ENCODE measurements at regions not wholly inside any gene's neighbourhood (a gene's known extent, or its start where the extent isn't known, plus 50 kb on each side); places are given as distances from the start of the nearest gene placed in this dataset.
"Not testable (repeated sequence)": the region's sequence is repeated elsewhere in the genome, so short reads cannot be mapped to it uniquely, and the experiment has no call there.

GRCh38 chr3:106522397-106522796, 653.6 kb upstream of the CBLB start:
- H3K4me1 ChIP-seq: no peaks in the 10 kb centered on the region
- H3K4me3 ChIP-seq: no peak overlapping the region
- no peaks in the 10 kb centered on the region for H3K27me3 ChIP-seq
- no peaks in the 10 kb centered on the region for H3K9me3 ChIP-seq
- no peak for DNase-seq
- no peak overlapping the region for H3K27ac ChIP-seq
- TF ChIP-seq, protein P1, sequence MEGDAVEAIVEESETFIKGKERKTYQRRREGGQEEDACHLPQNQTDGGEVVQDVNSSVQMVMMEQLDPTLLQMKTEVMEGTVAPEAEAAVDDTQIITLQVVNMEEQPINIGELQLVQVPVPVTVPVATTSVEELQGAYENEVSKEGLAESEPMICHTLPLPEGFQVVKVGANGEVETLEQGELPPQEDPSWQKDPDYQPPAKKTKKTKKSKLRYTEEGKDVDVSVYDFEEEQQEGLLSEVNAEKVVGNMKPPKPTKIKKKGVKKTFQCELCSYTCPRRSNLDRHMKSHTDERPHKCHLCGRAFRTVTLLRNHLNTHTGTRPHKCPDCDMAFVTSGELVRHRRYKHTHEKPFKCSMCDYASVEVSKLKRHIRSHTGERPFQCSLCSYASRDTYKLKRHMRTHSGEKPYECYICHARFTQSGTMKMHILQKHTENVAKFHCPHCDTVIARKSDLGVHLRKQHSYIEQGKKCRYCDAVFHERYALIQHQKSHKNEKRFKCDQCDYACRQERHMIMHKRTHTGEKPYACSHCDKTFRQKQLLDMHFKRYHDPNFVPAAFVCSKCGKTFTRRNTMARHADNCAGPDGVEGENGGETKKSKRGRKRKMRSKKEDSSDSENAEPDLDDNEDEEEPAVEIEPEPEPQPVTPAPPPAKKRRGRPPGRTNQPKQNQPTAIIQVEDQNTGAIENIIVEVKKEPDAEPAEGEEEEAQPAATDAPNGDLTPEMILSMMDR (IDR thresholded peaks at IDR 0.05): no peak
- H3K36me3 ChIP-seq: no peaks in the 10 kb centered on the region
- intact Hi-C loops (cut with DNase I; ENCODE audit: low total_unique reads): no loop called here

- no peaks in the 10 kb centered on the region for H3K27me3 ChIP-seq
- TF ChIP-seq, protein P1 (IDR thresholded peaks at IDR 0.05): no peak
- intact Hi-C loops (cut with DNase I; ENCODE audit: low total_unique reads): no loop called here
- no peaks in the 10 kb centered on the region for H3K4me1 ChIP-seq
- no peak overlapping the region for H3K4me3 ChIP-seq
- H3K27ac ChIP-seq: no peak overlapping the region
- H3K9me3 ChIP-seq: peaks cover 0 to 6% (median 0%) of the 10 kb centered on the region in 3 donors
- no peaks in the 10 kb centered on the region for H3K36me3 ChIP-seq
- no peak for DNase-seq
These were observed 660.1 kb upstream of the CBLB start for GRCh38 chr3:106528932-106529331.

GRCh38 chr3:106529738-106530137, 660.9 kb upstream of the CBLB start:
- no peak for DNase-seq
- Histone ChIP-seq H3K36me3 (no peaks in the 10 kb centered on the region), H3K27ac (no peak overlapping the region), H3K4me3 (no peak overlapping the region), H3K9me3 (peaks cover 0 to 14% (median 0%) of the 10 kb centered on the region in 3 donors), H3K4me1 (no peaks in the 10 kb centered on the region), H3K27me3 (no peaks in the 10 kb centered on the region)
- intact Hi-C loops (cut with DNase I; ENCODE audit: low total_unique reads): no loop called here
- TF ChIP-seq, protein P1 (IDR thresholded peaks at IDR 0.05): no peak

DNA sequence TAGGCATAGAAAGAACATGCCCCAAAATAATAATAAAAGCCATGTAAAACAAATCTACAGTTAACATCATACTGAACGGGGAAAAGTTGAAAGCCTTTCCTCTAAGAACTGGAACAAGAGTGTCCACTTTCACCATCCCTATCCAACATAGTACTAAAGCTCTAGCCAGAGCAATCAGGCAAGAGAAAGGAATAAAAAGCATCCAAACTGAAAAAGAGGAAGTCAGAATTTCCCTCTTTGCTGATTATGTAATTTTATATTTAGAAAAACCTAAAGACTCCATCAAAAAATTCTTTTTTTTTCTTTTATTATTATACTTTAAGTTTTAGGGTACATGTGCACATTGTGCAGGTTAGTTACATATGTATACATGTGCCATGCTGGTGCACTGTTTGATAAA, 661.6 kb upstream of the CBLB start:
- intact Hi-C loops (cut with DNase I; ENCODE audit: low total_unique reads): no loop called here
- Histone ChIP-seq H3K4me3 (no peak overlapping the region), H3K36me3 (no peaks in the 10 kb centered on the region), H3K9me3 (peaks cover 0 to 14% (median 0%) of the 10 kb centered on the region in 3 donors), H3K27ac (no peak overlapping the region), H3K4me1 (no peaks in the 10 kb centered on the region), H3K27me3 (no peaks in the 10 kb centered on the region)
- TF ChIP-seq, protein P1 (IDR thresholded peaks at IDR 0.05): no peak
- no peak for DNase-seq

GRCh38 chr3:106531771-106532329, 663.0 kb upstream of the CBLB start:
- DNase-seq; intact Hi-C loops (cut with DNase I; ENCODE audit: low total_unique reads); H3K4me3 ChIP-seq; H3K4me1 ChIP-seq; H3K36me3 ChIP-seq; H3K27me3 ChIP-seq; H3K27ac ChIP-seq: not testable (repeated sequence)
- H3K9me3 ChIP-seq: peaks cover 0 to 14% (median 0%) of the 10 kb centered on the region in 3 donors

DNA sequence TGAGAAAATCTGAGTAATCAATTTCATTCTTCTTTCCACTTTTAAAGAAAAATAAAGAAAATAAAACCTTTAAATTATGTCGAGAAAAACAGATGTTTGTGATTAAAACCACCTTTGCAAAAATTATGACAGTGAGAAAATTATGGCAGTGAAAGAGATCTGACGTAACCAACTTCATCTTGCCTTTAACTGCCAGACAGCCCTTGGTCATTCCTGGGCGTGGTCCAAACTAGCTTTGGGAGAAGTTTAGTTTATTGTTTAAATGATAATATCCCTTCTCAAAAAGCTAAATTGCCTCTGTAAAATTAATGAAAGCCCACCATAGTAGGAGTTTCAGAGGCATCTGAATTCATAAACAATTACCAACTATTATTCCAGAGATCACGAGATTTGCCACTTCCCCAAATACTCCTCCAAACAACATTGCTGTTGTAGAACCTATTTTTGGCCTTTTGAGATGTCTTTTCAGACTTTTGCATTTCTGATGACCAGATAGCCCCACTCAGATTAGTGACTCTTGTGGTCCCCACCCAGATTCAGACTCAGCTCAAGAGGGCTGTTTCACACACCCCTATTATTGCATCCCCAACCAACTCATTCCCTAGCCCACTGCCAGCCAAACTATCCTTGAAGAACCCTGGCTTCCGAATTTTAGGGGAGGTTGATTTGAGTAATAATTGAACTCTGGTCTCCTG, 664.4 kb upstream of the CBLB start:
- Histone ChIP-seq H3K9me3 (peaks cover 0 to 14% (median 0%) of the 10 kb centered on the region in 3 donors), H3K27me3 (no peaks in the 10 kb centered on the region), H3K4me1 (no peaks in the 10 kb centered on the region), H3K36me3 (no peaks in the 10 kb centered on the region), H3K4me3 (no peak overlapping the region), H3K27ac (no peak overlapping the region)
- intact Hi-C loops (cut with DNase I; ENCODE audit: low total_unique reads): no loop called here
- TF ChIP-seq, protein P1 (IDR thresholded peaks at IDR 0.05): no peak
- DNase-seq: no peak

Data from tibial artery (tissue), 4 donors.